ENCODE measurements at regions not wholly inside any gene's neighbourhood (a gene's known extent, or its start where the extent isn't known, plus 50 kb on each side); places are given as distances from the start of the nearest gene placed in this dataset.

- no peak for TF ChIP-seq ZNF274 (IDR thresholded peaks at IDR 0.05; ENCODE audit: low read length)
- no peak for TF ChIP-seq ZNF274 (tag by site-specific recombination; IDR thresholded peaks at IDR 0.05; ENCODE audit: borderline replicate concordance)
- TF ChIP-seq ZNF624 (tag by site-specific recombination; IDR thresholded peaks at IDR 0.05): no peak
- TF ChIP-seq ZBTB6 (tag by site-specific recombination; IDR thresholded peaks at IDR 0.05): no peak
- no peak for TF ChIP-seq KLF16 (tag by site-specific recombination; IDR thresholded peaks at IDR 0.05)
- TF ChIP-seq PATZ1 (tag by site-specific recombination; IDR thresholded peaks at IDR 0.05): no peak
- no peak for TF ChIP-seq CTCF (tag by site-specific recombination; IDR thresholded peaks at IDR 0.05)
- TF ChIP-seq ZNF596 (tag by site-specific recombination; IDR thresholded peaks at IDR 0.05): no peak
- TF ChIP-seq ZNF707 (tag by site-specific recombination; IDR thresholded peaks at IDR 0.05): no peak
- no peak for TF ChIP-seq REST (tag by site-specific recombination; IDR thresholded peaks at IDR 0.05)
- no peak for TF ChIP-seq GLIS1 (tag by site-specific recombination; IDR thresholded peaks at IDR 0.05)
- no peak for TF ChIP-seq ZNF239 (tag by site-specific recombination; IDR thresholded peaks at IDR 0.05)
- TF ChIP-seq SP2 (tag by site-specific recombination; IDR thresholded peaks at IDR 0.05): no peak
- TF ChIP-seq ZNF18 (tag by site-specific recombination; IDR thresholded peaks at IDR 0.05): no peak
- no peak for TF ChIP-seq ZNF121 (tag by site-specific recombination; IDR thresholded peaks at IDR 0.05)
Observed at GRCh38 chr21:23593582-23593981, 2013.7 kb downstream of the MRPL39 start.

Measured in HEK293 (cell line).